Activated CD8-positive, alpha-beta memory T cell treated with anti-CD3 and anti-CD28 coated beads, Interleukin-2, amount 50 U/mL, for 4 hours (primary cell): ENCODE measurements at regions not wholly inside any gene's neighbourhood (a gene's known extent, or its start where the extent isn't known, plus 50 kb on each side); places are given as distances from the start of the nearest gene placed in this dataset.

ENCODE experiments used
- DNase-seq: peaks from one replicate; pipeline ENCODE4 v3.0.0-alpha.2; 2020

GRCh38 chr5:107325866-107326265 is 344.9 kb downstream of the EFNA5 start:
- no peak for DNase-seq

- no peak for DNase-seq
Observed at GRCh38 chr5:107324809-107325208, 345.9 kb downstream of the EFNA5 start.

- DNase-seq: no peak
Observed at GRCh38 chr5:107324071-107324470, 346.7 kb downstream of the EFNA5 start.

- no peak for DNase-seq
Observed at GRCh38 chr5:107323536-107323935, 347.2 kb downstream of the EFNA5 start.

GRCh38 chr5:107322936-107323335 is 347.8 kb downstream of the EFNA5 start:
- DNase-seq: no peak

GRCh38 chr5:107321906-107322305 is 348.8 kb downstream of the EFNA5 start:
- no peak for DNase-seq

GRCh38 chr5:107320846-107321245 is 349.9 kb downstream of the EFNA5 start:
- no peak for DNase-seq

GRCh38 chr5:107320376-107320775 is 350.4 kb downstream of the EFNA5 start:
- no peak for DNase-seq

- no peak for DNase-seq
Observed at GRCh38 chr5:107319901-107320300, 350.8 kb downstream of the EFNA5 start.

- no peak for DNase-seq
Observed at GRCh38 chr5:107314330-107314729, 356.4 kb downstream of the EFNA5 start.

GRCh38 chr5:107313921-107314320 is 356.8 kb downstream of the EFNA5 start:
- DNase-seq: no peak

GRCh38 chr5:107313098-107313497 is 357.6 kb downstream of the EFNA5 start:
- no peak for DNase-seq

GRCh38 chr5:107310181-107310580 is 360.6 kb downstream of the EFNA5 start:
- DNase-seq: no peak

GRCh38 chr5:107306594-107306993 is 364.1 kb downstream of the EFNA5 start:
- no peak for DNase-seq

- DNase-seq: no peak
Observed at GRCh38 chr5:107306002-107306401, 364.7 kb downstream of the EFNA5 start.

- no peak for DNase-seq
Observed at GRCh38 chr5:107304684-107305083, 366.1 kb downstream of the EFNA5 start.

- DNase-seq: no peak
Observed at GRCh38 chr5:107303171-107303968, 367.4 kb downstream of the EFNA5 start.

- DNase-seq: no peak
Observed at GRCh38 chr5:107302441-107302840, 368.3 kb downstream of the EFNA5 start.

GRCh38 chr5:107301999-107302398 is 368.7 kb downstream of the EFNA5 start:
- DNase-seq: no peak

GRCh38 chr5:107300721-107301327 is 369.9 kb downstream of the EFNA5 start:
- DNase-seq: no peak

GRCh38 chr5:107296572-107296971 is 374.2 kb downstream of the EFNA5 start:
- no peak for DNase-seq

GRCh38 chr5:107295914-107296313 is 374.8 kb downstream of the EFNA5 start:
- DNase-seq: no peak

- DNase-seq: no peak
Observed at GRCh38 chr5:107294669-107295068, 376.1 kb downstream of the EFNA5 start.

GRCh38 chr5:107294211-107294550 is 376.6 kb downstream of the EFNA5 start:
- DNase-seq: no peak
